IMR-90 (cell line): ENCODE measurements at regions not wholly inside any gene's neighbourhood (a gene's known extent, or its start where the extent isn't known, plus 50 kb on each side); places are given as distances from the start of the nearest gene placed in this dataset.

Experiments
- ATAC-seq: fragments of 200-7000 bp; cut with Tn5 transposase; 2 replicates; pipeline ENCODE4 v1.9.1; 2020; ENCODE audit warnings: low read depth, mild to moderate bottlenecking, moderate library complexity
- BruUV-seq: library from RNA; stranded (reverse); fragments of 400-500 nt; replicated peaks from 2 replicates; lab custom pipeline; 2021; lab: Mats Ljungman, UMichigan
- CTCF ChIA-PET: fragments of 300-600 bp; formaldehyde crosslinking; extraction: SDS; loops from one replicate; lab custom pipeline; 2021; ENCODE audit warnings: antibody characterized with exemption; lab: Yijun Ruan, JAX
- POLR2A ChIA-PET: fragments of 300-600 bp; sonication (Branson Sonifier 250); formaldehyde crosslinking; loops from one replicate; lab custom pipeline; 2022; ENCODE audit warnings: antibody characterized with exemption; ENCODE audit not compliant: unreplicated experiment; lab: Charles Lee
- DNase-seq: peaks from one replicate; pipeline ENCODE4 v3.0.0; 2013
- H2AFZ ChIP-seq: replicated peaks from 2 replicates; pipeline ENCODE3; 2013; ENCODE audit warnings: low read length, mild to moderate bottlenecking; ENCODE audit not compliant: poor library complexity
- H2AK5ac ChIP-seq: 2 replicates; pipeline ENCODE4 v1.6.1; 2013; ENCODE audit warnings: low read depth, low read length, inconsistent platforms
- H2AK9ac ChIP-seq: replicated peaks from 2 replicates; pipeline ENCODE3; 2013; ENCODE audit warnings: mild to moderate bottlenecking, low read depth, low read length, moderate library complexity; ENCODE audit not compliant: poor library complexity
- H2BK120ac ChIP-seq: 2 replicates; pipeline ENCODE4 v1.6.1; 2013; ENCODE audit warnings: low read depth, low read length, inconsistent platforms
- H2BK15ac ChIP-seq: 3 replicates; pipeline ENCODE4 v1.6.1; 2013; ENCODE audit warnings: low read depth, low read length, inconsistent platforms
- H2BK20ac ChIP-seq: 2 replicates; pipeline ENCODE4 v1.6.1; 2013; ENCODE audit warnings: low read depth, mild to moderate bottlenecking, inconsistent platforms, low read length, moderate library complexity
- H2BK5ac ChIP-seq: 2 replicates; pipeline ENCODE4 v1.6.1; 2013; ENCODE audit warnings: mild to moderate bottlenecking, low read depth, low read length, inconsistent platforms; ENCODE audit not compliant: poor library complexity, severe bottlenecking
- H3K14ac ChIP-seq: replicated peaks from 2 replicates; pipeline ENCODE4 v1.6.1; 2013; ENCODE audit warnings: low read depth, low read length, inconsistent platforms
- H3K18ac ChIP-seq: 2 replicates; pipeline ENCODE4 v1.6.1; 2013; ENCODE audit warnings: low read depth, low read length, control low read depth
- H3K23ac ChIP-seq: 2 replicates; pipeline ENCODE4 v1.6.1; 2013; ENCODE audit warnings: low read depth, low read length, inconsistent platforms
- H3K27ac ChIP-seq: 2 replicates; pipeline ENCODE4 v1.5.1; 2013; ENCODE audit warnings: mild to moderate bottlenecking, control low read depth, low read length; ENCODE audit not compliant: insufficient read depth
- H3K27me3 ChIP-seq: 2 replicates; pipeline ENCODE4 v1.6.1; 2013; ENCODE audit warnings: low read length; ENCODE audit not compliant: control insufficient read depth, insufficient read depth
- H3K36me3 ChIP-seq: 2 replicates; pipeline ENCODE4 v1.6.1; 2013; ENCODE audit warnings: low read length, mixed read lengths; ENCODE audit not compliant: control insufficient read depth, insufficient read depth
- H3K4ac ChIP-seq: 2 replicates; pipeline ENCODE4 v1.6.1; 2013; ENCODE audit warnings: low read depth, low read length, inconsistent platforms
- H3K4me1 ChIP-seq: 2 replicates; pipeline ENCODE4 v1.6.1; 2013; ENCODE audit warnings: low read length, mixed read lengths; ENCODE audit not compliant: control insufficient read depth, insufficient read depth
- H3K4me2 ChIP-seq: 2 replicates; pipeline ENCODE4 v1.6.1; 2013; ENCODE audit warnings: low read depth, mild to moderate bottlenecking, control low read depth, low read length, moderate library complexity
- H3K4me3 ChIP-seq: 2 replicates; pipeline ENCODE4 v1.5.1; 2013; ENCODE audit warnings: low read depth, mild to moderate bottlenecking, control low read depth, low read length, moderate library complexity; ENCODE audit not compliant: insufficient read depth
- H3K56ac ChIP-seq: 2 replicates; pipeline ENCODE4 v1.6.1; 2013; ENCODE audit warnings: low read length, inconsistent platforms; ENCODE audit not compliant: insufficient read depth; ENCODE audit errors: extremely low read depth
- H3K79me1 ChIP-seq, 2 experiments: 2 replicates each; pipeline ENCODE4 v1.6.1; 2013; ENCODE audit warnings: low read length in 2 of 2, inconsistent platforms in 1 of 2, low read depth in 1 of 2
- H3K9ac ChIP-seq: 2 replicates; pipeline ENCODE4 v1.6.1; 2013; ENCODE audit warnings: low read depth, low read length, control low read depth
- H3K9me1 ChIP-seq: 2 replicates; pipeline ENCODE4 v1.6.1; 2013; ENCODE audit warnings: low read length, inconsistent platforms; ENCODE audit not compliant: insufficient read depth
- H3K9me3 ChIP-seq: 2 replicates; pipeline ENCODE4 v1.6.1; 2013; ENCODE audit warnings: low read length; ENCODE audit not compliant: control insufficient read depth, insufficient read depth
- H4K20me1 ChIP-seq: 2 replicates; pipeline ENCODE4 v1.6.1; 2013; ENCODE audit warnings: low read length, inconsistent platforms; ENCODE audit not compliant: insufficient read depth
- H4K5ac ChIP-seq: 2 replicates; pipeline ENCODE4 v1.6.1; 2013; ENCODE audit warnings: mild to moderate bottlenecking, low read depth, low read length, control low read depth
- H4K8ac ChIP-seq, 2 experiments: 2 replicates each; pipeline ENCODE4 v1.6.1; 2013; ENCODE audit warnings: low read depth in 2 of 2, low read length in 2 of 2, control low read depth in 1 of 2, inconsistent platforms in 1 of 2
- H4K91ac ChIP-seq: 2 replicates; pipeline ENCODE4 v1.6.1; 2013; ENCODE audit warnings: low read depth, low read length, inconsistent platforms; ENCODE audit not compliant: insufficient read depth
- MAFK ChIP-seq: IDR thresholded peaks from 2 replicates; pipeline ENCODE4 v1.6.1; 2012; ENCODE audit warnings: low read depth, low read length, improper control_type of control experiment
- WGBS, 2 experiments: methylation state at CpG; one replicate each; pipeline versions ENCODE4 v1.1.5 to v1.1.7; 2013; ENCODE audit warnings: missing lambda C conversion rate in 2 of 2; ENCODE audit not compliant: insufficient read length in 1 of 2; ENCODE audit errors: extremely low coverage in 2 of 2; 5-methylcytosine and 5-hydroxymethylcytosine counted together
- dilution Hi-C: fragments of 300-500 bp; cut with HindIII; formaldehyde crosslinking; loops from one replicate; pipeline ENCODE4 v1.14.3; 2018; ENCODE audit warnings: low sequenced_read_pairs; ENCODE audit not compliant: unreplicated experiment
- in situ Hi-C: fragments of 300-500 bp; cut with MboI; formaldehyde crosslinking; loops from 3 replicates; pipeline ENCODE4 v1.14.3; 2019; ENCODE audit warnings: low sequenced_read_pairs, inconsistent platforms, mixed read lengths
- intact Hi-C: fragments of 100-400 bp; cut with micrococcal nuclease; formaldehyde crosslinking; loops from 2 replicates; pipeline ENCODE4 v1.10.0; 2022

- H3K23ac ChIP-seq = no peak overlapping the region
- no peak overlapping the region for H3K9ac ChIP-seq
- no peak overlapping the region for H4K8ac ChIP-seq
- intact Hi-C loops (no loop called here), dilution Hi-C loops (no loop called here), in situ Hi-C loops (loop anchor here (25.0 kb wide), 1 partner anchor 485 kb away; the partner anchor contains the start of gene MRPL1)
- H2AK9ac ChIP-seq = no peak overlapping the region
- H3K36me3 ChIP-seq = no peaks in the 10 kb centered on the region
- POLR2A ChIA-PET = no interaction called here
- no peak overlapping the region for H2BK15ac ChIP-seq
- H2BK20ac ChIP-seq = no peak overlapping the region
- no peak overlapping the region for H2AFZ ChIP-seq
- no peak overlapping the region for H3K14ac ChIP-seq
- DNase-seq (no peak), ATAC-seq (no peak)
- no peak overlapping the region for H4K5ac ChIP-seq
- H3K27ac ChIP-seq = no peak overlapping the region
- H3K27me3 ChIP-seq = peaks cover 3% of the 10 kb centered on the region; the same call in 1 of the 2 replicates
- no peak overlapping the region for H3K4ac ChIP-seq
- no peak overlapping the region for H3K4me3 ChIP-seq
- no peaks in the 10 kb centered on the region for H4K20me1 ChIP-seq
- H2AK5ac ChIP-seq = no peak overlapping the region
- H2BK5ac ChIP-seq = no peak overlapping the region
- no peaks in the 10 kb centered on the region for H3K9me3 ChIP-seq
- no peaks in the 10 kb centered on the region for H3K4me1 ChIP-seq
- H3K18ac ChIP-seq = no peak overlapping the region
- no peaks in the 10 kb centered on the region for H3K79me1 ChIP-seq
- CTCF ChIA-PET = no interaction called here
- H2BK120ac ChIP-seq = no peak overlapping the region
- no peak overlapping the region for H3K4me2 ChIP-seq
- TF ChIP-seq MAFK = no peak
- no peak overlapping the region for H3K56ac ChIP-seq
- BruUV-seq = no TSS peak
- 63% methylated on average over 3 of the region's 8 CpGs; no CpG with 5 or more reads in 1 of the 2 experiments for WGBS, 2 experiments
- no peak overlapping the region for H4K91ac ChIP-seq
- no peaks in the 10 kb centered on the region for H3K9me1 ChIP-seq
These were observed 219.9 kb downstream of the CCNG2 start for GRCh38 chr4:77376788-77377460.
